ENCODE measurements at regions not wholly inside any gene's neighbourhood (a gene's known extent, or its start where the extent isn't known, plus 50 kb on each side); places are given as distances from the start of the nearest gene placed in this dataset.

GRCh38 chr11:116466801-116467200, 306.0 kb downstream of the BUD13 start:
- no peak for TF ChIP-seq CTCF (IDR thresholded peaks at IDR 0.05)
- no peaks in the 10 kb centered on the region for H3K27me3 Mint-ChIP-seq (ENCODE audit: unreplicated experiment)
- peaks cover 2% of the 10 kb centered on the region for H3K4me1 Mint-ChIP-seq (ENCODE audit: unreplicated experiment)
- H3K4me3 Mint-ChIP-seq (ENCODE audit: unreplicated experiment) = no peak overlapping the region
- DNase-seq (ENCODE audit: extremely low spot score, unreplicated experiment) = no peak
- H3K36me3 Mint-ChIP-seq (ENCODE audit: unreplicated experiment) = no peaks in the 10 kb centered on the region
- H3K27ac Mint-ChIP-seq (ENCODE audit: unreplicated experiment) = no peak overlapping the region
- no peaks in the 10 kb centered on the region for H3K9me3 Mint-ChIP-seq (ENCODE audit: unreplicated experiment)

DNA sequence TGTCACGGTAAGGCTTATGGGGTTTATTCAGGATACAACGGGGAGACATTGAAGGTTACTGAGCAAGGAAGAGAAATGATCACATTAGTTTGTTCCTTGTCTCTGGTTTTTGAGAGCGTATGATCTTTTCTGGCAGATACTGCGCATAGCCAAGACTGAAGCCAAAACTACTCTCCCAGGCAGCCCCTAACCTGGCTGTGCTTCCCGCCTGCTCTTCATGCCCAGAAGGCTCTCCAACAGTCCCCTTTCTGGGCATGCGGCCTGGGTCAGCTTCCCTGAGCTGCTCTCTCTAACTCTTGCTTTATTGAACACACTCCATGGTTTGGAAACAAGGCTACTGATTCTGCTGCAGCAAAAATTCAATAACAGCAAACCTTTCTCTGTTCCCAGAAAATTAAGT, 306.6 kb downstream of the BUD13 start:
- no peak for TF ChIP-seq CTCF (IDR thresholded peaks at IDR 0.05)
- H3K27ac Mint-ChIP-seq (ENCODE audit: unreplicated experiment) = no peak overlapping the region
- DNase-seq (ENCODE audit: extremely low spot score, unreplicated experiment) = no peak

GRCh38 chr11:116465056-116465455, 307.7 kb downstream of the BUD13 start:
- no peak overlapping the region for H3K27ac Mint-ChIP-seq (ENCODE audit: unreplicated experiment)
- TF ChIP-seq CTCF (IDR thresholded peaks at IDR 0.05) = no peak

More for the DNA sequence above, 306.6 kb downstream of the BUD13 start:
- Mint-ChIP-seq H3K4me1 (ENCODE audit: unreplicated experiment) (no peaks in the 10 kb centered on the region), H3K4me3 (ENCODE audit: unreplicated experiment) (no peak overlapping the region), H3K27me3 (ENCODE audit: unreplicated experiment) (no peaks in the 10 kb centered on the region), H3K36me3 (ENCODE audit: unreplicated experiment) (no peaks in the 10 kb centered on the region), H3K9me3 (ENCODE audit: unreplicated experiment) (no peaks in the 10 kb centered on the region)

GRCh38 chr11:116461789-116462188, 311.0 kb downstream of the BUD13 start:
- TF ChIP-seq CTCF (IDR thresholded peaks at IDR 0.05) = no peak
- H3K27ac Mint-ChIP-seq (ENCODE audit: unreplicated experiment) = no peak overlapping the region

More at GRCh38 chr11:116465056-116465455, 307.7 kb downstream of the BUD13 start:
- Mint-ChIP-seq H3K27me3 (ENCODE audit: unreplicated experiment) (no peaks in the 10 kb centered on the region), H3K4me1 (ENCODE audit: unreplicated experiment) (no peaks in the 10 kb centered on the region), H3K36me3 (ENCODE audit: unreplicated experiment) (no peaks in the 10 kb centered on the region), H3K4me3 (ENCODE audit: unreplicated experiment) (no peak overlapping the region), H3K9me3 (ENCODE audit: unreplicated experiment) (no peaks in the 10 kb centered on the region)
- no peak for DNase-seq (ENCODE audit: extremely low spot score, unreplicated experiment)

DNA sequence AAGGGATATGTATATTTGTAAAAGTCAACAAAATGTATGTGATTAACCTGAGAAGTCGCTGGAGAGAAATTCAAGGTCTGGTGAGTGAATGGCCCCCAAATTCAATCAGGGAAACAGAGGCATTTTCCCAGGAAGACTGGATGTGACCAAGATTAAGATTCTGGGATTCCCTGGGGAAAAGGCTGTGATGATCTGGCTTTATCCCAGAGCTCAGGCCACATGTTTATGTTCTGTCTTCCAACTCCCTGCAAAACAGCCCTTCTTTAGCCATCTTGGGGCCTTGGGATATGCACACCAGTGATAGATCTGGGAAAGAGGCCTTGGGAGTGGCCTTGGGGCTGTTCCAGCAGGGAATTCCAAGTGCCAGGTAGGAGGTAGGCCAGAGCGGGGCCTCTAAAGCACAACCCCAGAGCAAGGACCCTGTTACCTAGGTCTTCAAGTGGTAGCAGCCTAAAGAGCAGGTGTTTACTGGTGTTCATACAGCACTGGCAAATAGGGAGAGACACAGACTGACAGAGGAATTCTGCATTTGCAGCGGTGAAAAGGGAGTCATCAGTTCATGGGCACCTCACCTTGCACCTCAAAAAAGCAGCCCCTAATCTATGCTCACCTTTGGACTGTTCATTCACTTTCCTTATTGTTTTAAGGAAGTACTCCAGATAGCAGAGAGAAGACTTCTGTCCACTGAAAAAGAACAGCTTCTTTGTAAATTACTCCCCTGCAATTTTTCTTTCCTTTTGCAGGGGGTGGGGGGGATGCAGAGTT, 312.4 kb downstream of the BUD13 start:
- Mint-ChIP-seq H3K4me3 (ENCODE audit: unreplicated experiment) (no peak overlapping the region), H3K27ac (ENCODE audit: unreplicated experiment) (no peak overlapping the region)

More at GRCh38 chr11:116461789-116462188, 311.0 kb downstream of the BUD13 start:
- Mint-ChIP-seq H3K9me3 (ENCODE audit: unreplicated experiment) (no peaks in the 10 kb centered on the region), H3K27me3 (ENCODE audit: unreplicated experiment) (no peaks in the 10 kb centered on the region), H3K4me1 (ENCODE audit: unreplicated experiment) (no peaks in the 10 kb centered on the region), H3K36me3 (ENCODE audit: unreplicated experiment) (no peaks in the 10 kb centered on the region), H3K4me3 (ENCODE audit: unreplicated experiment) (no peak overlapping the region)
- no peak for DNase-seq (ENCODE audit: extremely low spot score, unreplicated experiment)

More for the DNA sequence above, 312.4 kb downstream of the BUD13 start:
- Mint-ChIP-seq H3K27me3 (ENCODE audit: unreplicated experiment) (no peaks in the 10 kb centered on the region), H3K4me1 (ENCODE audit: unreplicated experiment) (no peaks in the 10 kb centered on the region), H3K36me3 (ENCODE audit: unreplicated experiment) (no peaks in the 10 kb centered on the region), H3K9me3 (ENCODE audit: unreplicated experiment) (no peaks in the 10 kb centered on the region)
- TF ChIP-seq CTCF (IDR thresholded peaks at IDR 0.05) = no peak
- DNase-seq (ENCODE audit: extremely low spot score, unreplicated experiment) = no peak
